Adrenal gland (tissue), 9 donors: ENCODE measurements at regions not wholly inside any gene's neighbourhood (a gene's known extent, or its start where the extent isn't known, plus 50 kb on each side); places are given as distances from the start of the nearest gene placed in this dataset.

ENCODE experiments used
- DNase-seq, 7 donors: peaks; one replicate each; pipeline ENCODE4 v3.0.0-alpha.2; 2019 to 2020
- H3K27ac ChIP-seq, 5 donors: fragments of 200-600 bp; sonication (generic) in 4 of 5; 1 replicate in 3 of 5; 2 replicates in 2 of 5; pipeline versions ENCODE4 v1.5.1 to v1.8.0; 2016 to 2020; ENCODE audit warnings: mild to moderate bottlenecking in 1 of 5
- H3K27me3 ChIP-seq: fragments of 200-600 bp; 2 replicates; pipeline ENCODE4 v1.8.0; 2021
- H3K36me3 ChIP-seq, 2 donors: fragments of 200-600 bp; replicated peaks in 1 of 2; 1 replicate in 1 of 2; 2 replicates in 1 of 2; pipeline versions ENCODE4 v1.5.1 to v1.8.0; 2018 to 2022
- H3K4me1 ChIP-seq, 2 donors: fragments of 200-600 bp; replicated peaks in 1 of 2; 1 replicate in 1 of 2; 2 replicates in 1 of 2; pipeline versions ENCODE4 v1.5.1 to v1.8.0; 2018 to 2021
- H3K4me3 ChIP-seq, 4 donors: fragments of 200-600 bp; sonication (generic) in 3 of 4; one replicate each; pipeline ENCODE4 v1.5.1; 2016 to 2018
- H3K9me3 ChIP-seq, 3 donors: fragments of 200-600 bp; sonication (generic) in 1 of 3; replicated peaks in 1 of 3; 1 replicate in 2 of 3; 2 replicates in 1 of 3; pipeline versions ENCODE4 v1.5.1 to v1.8.0; 2016 to 2021
- POLR2A ChIP-seq, 2 donors: fragments of 450-650 bp; IDR thresholded peaks; one replicate each; pipeline ENCODE4 v1.6.1; 2017; ENCODE audit warnings: antibody characterized with exemption in 2 of 2, mild to moderate bottlenecking in 2 of 2, moderate library complexity in 1 of 2
- WGBS, 4 donors: extraction: QIAGEN DNeasy Blood & Tissue Kit in 2 of 4; methylation state at CpG; one replicate each; pipeline versions ENCODE4 v1.1.5 to v1.1.7; 2013 to 2017; 5-methylcytosine and 5-hydroxymethylcytosine counted together
- intact Hi-C, 2 donors: fragments of 100-400 bp; cut with DNase I; formaldehyde crosslinking; loops; one replicate each; pipeline versions ENCODE4 v1.14.1 to v1.15.0; 2022 to 2023
- TF ChIP-seq, protein P1 (sequence below), 6 experiments: fragments of 450-650 bp in 4 of 6; fragments of 200-600 bp in 2 of 6; sonication (generic) in 1 of 6; IDR thresholded peaks; 1 replicate in 5 of 6; 2 replicates in 1 of 6; pipeline versions ENCODE4 v1.5.1 to v1.8.0; 2016 to 2021; ENCODE audit warnings: antibody characterized with exemption in 6 of 6, mild to moderate bottlenecking in 2 of 6, moderate library complexity in 1 of 6
- donor health status: healthy with polysubstance abuse.
- donor health status: Bipolar disorder and iron deficiency.
- donor health status: DM: yes; HTN: yes; CAD: no.
- donor health status: DM: no; HTN: no; CAD: no.
- donor health status: DM: no; HTN: no; CAD: no.

DNA sequence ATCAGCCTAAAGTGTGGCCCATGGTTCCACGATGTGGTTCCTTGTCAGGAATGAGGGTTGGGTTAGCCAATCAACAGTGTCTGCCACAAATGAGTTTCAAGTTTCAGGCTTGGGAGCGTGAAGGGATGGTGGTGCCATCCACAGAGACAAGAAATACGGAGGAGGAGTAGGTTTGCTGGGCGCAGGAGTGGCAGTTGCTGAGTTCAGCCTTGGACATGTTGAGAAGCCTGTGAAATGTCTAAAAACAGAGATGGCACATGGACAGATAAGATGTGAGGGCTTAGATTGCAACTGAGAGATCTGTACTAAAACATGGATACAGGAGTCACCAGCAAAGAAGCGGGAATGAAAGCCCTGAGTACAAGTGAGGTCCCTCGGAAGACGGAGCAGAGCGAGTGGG lies 481.0 kb downstream of the BCOR start:
- Histone ChIP-seq H3K9me3 (no peaks in the 10 kb centered on the region), H3K4me3 (no peak overlapping the region), H3K27me3 (peaks cover 37% of the 10 kb centered on the region), H3K4me1 (no peaks in the 10 kb centered on the region), H3K27ac (no peak overlapping the region), H3K36me3 (no peaks in the 10 kb centered on the region)
- TF ChIP-seq, protein P1, sequence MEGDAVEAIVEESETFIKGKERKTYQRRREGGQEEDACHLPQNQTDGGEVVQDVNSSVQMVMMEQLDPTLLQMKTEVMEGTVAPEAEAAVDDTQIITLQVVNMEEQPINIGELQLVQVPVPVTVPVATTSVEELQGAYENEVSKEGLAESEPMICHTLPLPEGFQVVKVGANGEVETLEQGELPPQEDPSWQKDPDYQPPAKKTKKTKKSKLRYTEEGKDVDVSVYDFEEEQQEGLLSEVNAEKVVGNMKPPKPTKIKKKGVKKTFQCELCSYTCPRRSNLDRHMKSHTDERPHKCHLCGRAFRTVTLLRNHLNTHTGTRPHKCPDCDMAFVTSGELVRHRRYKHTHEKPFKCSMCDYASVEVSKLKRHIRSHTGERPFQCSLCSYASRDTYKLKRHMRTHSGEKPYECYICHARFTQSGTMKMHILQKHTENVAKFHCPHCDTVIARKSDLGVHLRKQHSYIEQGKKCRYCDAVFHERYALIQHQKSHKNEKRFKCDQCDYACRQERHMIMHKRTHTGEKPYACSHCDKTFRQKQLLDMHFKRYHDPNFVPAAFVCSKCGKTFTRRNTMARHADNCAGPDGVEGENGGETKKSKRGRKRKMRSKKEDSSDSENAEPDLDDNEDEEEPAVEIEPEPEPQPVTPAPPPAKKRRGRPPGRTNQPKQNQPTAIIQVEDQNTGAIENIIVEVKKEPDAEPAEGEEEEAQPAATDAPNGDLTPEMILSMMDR (IDR thresholded peaks at IDR 0.05): no peak
- no peak for TF ChIP-seq POLR2A (IDR thresholded peaks at IDR 0.05)
- WGBS, 4 donors: 75 to 87% (median 81%) methylated on average over 8 of the region's 8 CpGs
- no peak for DNase-seq
- intact Hi-C loops: no loop called here

DNA sequence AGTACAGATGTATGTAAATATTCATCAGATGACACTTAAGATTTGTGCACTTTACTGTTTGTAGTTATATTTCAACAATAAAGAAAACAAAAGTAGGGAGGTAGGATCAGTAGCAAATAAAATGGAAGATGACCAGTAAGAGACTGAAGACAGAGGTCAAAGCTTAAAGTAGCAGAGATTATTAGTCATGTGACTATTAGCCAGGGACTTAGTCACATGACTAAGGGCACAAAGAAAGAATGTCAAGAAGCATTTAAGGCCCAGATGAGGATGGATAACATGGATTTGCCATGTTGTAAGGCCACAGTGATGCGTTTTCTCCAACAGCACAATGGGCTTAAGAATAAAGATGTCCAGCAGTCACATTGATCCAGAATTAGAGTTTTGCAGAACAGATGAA lies 479.6 kb downstream of the BCOR start:
- Histone ChIP-seq H3K27ac (no peak overlapping the region), H3K4me1 (no peaks in the 10 kb centered on the region), H3K36me3 (no peaks in the 10 kb centered on the region), H3K9me3 (no peaks in the 10 kb centered on the region), H3K4me3 (no peak overlapping the region), H3K27me3 (peaks cover 30% of the 10 kb centered on the region)
- intact Hi-C loops: no loop called here
- WGBS, 4 donors: 88 to 95% (median 91%) methylated on average over 1 of the region's 1 CpG
- no peak for DNase-seq
- TF ChIP-seq, protein P1 (IDR thresholded peaks at IDR 0.05): no peak
- TF ChIP-seq POLR2A (IDR thresholded peaks at IDR 0.05): no peak

DNA sequence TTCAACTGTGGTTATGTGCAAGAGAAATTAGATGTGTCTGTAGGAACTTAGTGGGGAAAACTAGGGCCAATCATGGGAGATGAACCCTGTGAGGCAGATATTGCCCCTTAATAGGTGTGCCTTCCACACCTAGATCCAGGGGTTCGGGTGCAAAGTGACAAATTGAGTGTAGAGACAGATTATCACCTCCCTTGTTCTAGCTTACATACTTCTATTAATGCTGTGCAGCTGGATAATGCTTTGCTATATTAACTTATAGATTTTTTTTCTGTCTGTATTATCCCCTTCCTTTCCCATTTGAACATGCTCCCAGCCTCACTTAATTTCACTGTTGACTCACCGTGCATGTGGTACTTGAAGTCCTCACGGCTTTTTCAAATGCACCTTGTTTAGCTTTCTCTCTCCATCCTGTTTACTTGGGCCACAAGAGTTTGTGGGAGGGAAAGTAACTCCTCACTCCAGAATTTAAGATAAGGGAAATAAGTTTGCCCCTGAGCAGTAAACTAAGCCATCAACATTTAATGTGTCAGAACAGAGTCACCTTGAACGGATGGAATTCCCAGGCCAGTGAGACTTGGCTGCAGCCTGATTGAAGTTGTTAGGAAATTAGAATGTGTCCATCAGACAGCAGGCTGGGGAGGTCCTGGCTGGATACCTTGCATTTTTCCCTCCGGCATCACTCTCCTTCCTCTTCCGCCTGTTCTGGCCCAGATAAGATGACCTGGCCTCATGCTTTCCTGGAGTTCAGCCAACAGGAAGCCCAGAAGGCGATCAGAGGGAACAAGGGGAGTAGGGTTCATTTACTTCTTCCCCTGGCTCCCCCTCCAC lies 478.4 kb downstream of the BCOR start:
- Histone ChIP-seq H3K4me1 (no peaks in the 10 kb centered on the region), H3K27me3 (peaks cover 18% of the 10 kb centered on the region), H3K9me3 (no peaks in the 10 kb centered on the region), H3K27ac (no peak overlapping the region), H3K36me3 (no peaks in the 10 kb centered on the region), H3K4me3 (no peak overlapping the region)
- WGBS, 4 donors: 44 to 61% (median 50%) methylated on average over 5 to 7 of the region's 7 CpGs
- intact Hi-C loops: no loop called here
- peak in 2 of 7 donors; percentile 5 to 18 for DNase-seq
- TF ChIP-seq, protein P1 (IDR thresholded peaks at IDR 0.05): no peak
- no peak for TF ChIP-seq POLR2A (IDR thresholded peaks at IDR 0.05)

DNA sequence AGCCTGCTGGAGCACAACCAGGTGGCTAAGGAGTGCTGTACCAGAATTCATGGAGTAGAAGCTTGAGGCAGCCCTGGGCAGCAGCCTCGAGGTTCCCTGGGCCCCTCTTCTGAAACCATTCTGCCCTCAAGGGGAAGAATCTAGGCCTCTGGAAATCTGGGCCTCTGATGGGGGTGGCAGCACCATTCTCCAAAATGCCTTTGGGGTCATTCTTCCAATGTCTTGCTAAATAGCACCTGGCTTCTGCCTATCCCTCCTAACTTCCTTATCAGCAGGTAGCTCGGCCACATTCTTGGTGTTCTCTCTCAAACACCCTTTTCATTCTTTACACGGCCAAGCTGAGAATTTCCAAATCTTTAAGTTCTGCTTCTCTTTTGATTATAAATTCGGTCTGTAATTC lies 473.6 kb downstream of the BCOR start:
- Histone ChIP-seq H3K4me3 (no peak overlapping the region), H3K4me1 (no peaks in the 10 kb centered on the region), H3K27ac (no peak overlapping the region), H3K36me3 (no peaks in the 10 kb centered on the region), H3K9me3 (no peaks in the 10 kb centered on the region), H3K27me3 (peaks cover 14% of the 10 kb centered on the region)
- no peak for DNase-seq
- WGBS, 4 donors: 61 to 84% (median 76%) methylated on average over 3 to 4 of the region's 4 CpGs
- intact Hi-C loops: no loop called here
- TF ChIP-seq POLR2A (IDR thresholded peaks at IDR 0.05): no peak
- TF ChIP-seq, protein P1 (IDR thresholded peaks at IDR 0.05): no peak
